Mammary epithelial cell (primary cell): ENCODE measurements at regions not wholly inside any gene's neighbourhood (a gene's known extent, or its start where the extent isn't known, plus 50 kb on each side); places are given as distances from the start of the nearest gene placed in this dataset.
"Not testable (repeated sequence)": the region's sequence is repeated elsewhere in the genome, so short reads cannot be mapped to it uniquely, and the experiment has no call there.

Source experiments
- CTCF ChIP-seq, 2 donors: IDR thresholded peaks in 1 of 2; conservative IDR thresholded peaks in 1 of 2; 2 replicates each; pipeline ENCODE4 v1.5.1; 2011 to 2012; ENCODE audit warnings: inconsistent platforms in 2 of 2, low read length in 2 of 2, mild to moderate bottlenecking in 2 of 2, control low read depth in 1 of 2, low read depth in 1 of 2; ENCODE audit not compliant: insufficient read depth in 1 of 2; ENCODE audit errors: extremely low read depth in 1 of 2
- EZH2 ChIP-seq: IDR thresholded peaks from 2 replicates; pipeline ENCODE4 v1.6.1; 2012; ENCODE audit warnings: low read length, inconsistent platforms, borderline replicate concordance

- TF ChIP-seq CTCF (conservative IDR thresholded peaks at IDR 0.05 in 1 of 2, IDR thresholded peaks at IDR 0.05 in 1 of 2; ENCODE audit: extremely low read depth in 1 of 2, insufficient read depth in 1 of 2, low read depth in 1 of 2, low read length in 2 of 2); EZH2: not testable (repeated sequence)
Measured at GRCh38 chr20:53862136-53862397, 208.3 kb downstream of the BCAS1 start.
